IMR-90 (cell line): ENCODE measurements at regions not wholly inside any gene's neighbourhood (a gene's known extent, or its start where the extent isn't known, plus 50 kb on each side); places are given as distances from the start of the nearest gene placed in this dataset.

ENCODE experiments used
- ATAC-seq: fragments of 200-7000 bp; cut with Tn5 transposase; 2 replicates; pipeline ENCODE4 v1.9.1; 2020; ENCODE audit warnings: low read depth, mild to moderate bottlenecking, moderate library complexity
- BruUV-seq: library from RNA; stranded (reverse); fragments of 400-500 nt; replicated peaks from 2 replicates; lab custom pipeline; 2021; lab: Mats Ljungman, UMichigan
- CTCF ChIA-PET: fragments of 300-600 bp; formaldehyde crosslinking; extraction: SDS; loops from one replicate; lab custom pipeline; 2021; ENCODE audit warnings: antibody characterized with exemption; lab: Yijun Ruan, JAX
- POLR2A ChIA-PET: fragments of 300-600 bp; sonication (Branson Sonifier 250); formaldehyde crosslinking; loops from one replicate; lab custom pipeline; 2022; ENCODE audit warnings: antibody characterized with exemption; ENCODE audit not compliant: unreplicated experiment; lab: Charles Lee
- DNase-seq: peaks from one replicate; pipeline ENCODE4 v3.0.0; 2013
- H2AFZ ChIP-seq: replicated peaks from 2 replicates; pipeline ENCODE3; 2013; ENCODE audit warnings: low read length, mild to moderate bottlenecking; ENCODE audit not compliant: poor library complexity
- H2AK5ac ChIP-seq: 2 replicates; pipeline ENCODE4 v1.6.1; 2013; ENCODE audit warnings: low read depth, low read length, inconsistent platforms
- H2AK9ac ChIP-seq: replicated peaks from 2 replicates; pipeline ENCODE3; 2013; ENCODE audit warnings: mild to moderate bottlenecking, low read depth, low read length, moderate library complexity; ENCODE audit not compliant: poor library complexity
- H2BK120ac ChIP-seq: 2 replicates; pipeline ENCODE4 v1.6.1; 2013; ENCODE audit warnings: low read depth, low read length, inconsistent platforms
- H2BK15ac ChIP-seq: 3 replicates; pipeline ENCODE4 v1.6.1; 2013; ENCODE audit warnings: low read depth, low read length, inconsistent platforms
- H2BK20ac ChIP-seq: 2 replicates; pipeline ENCODE4 v1.6.1; 2013; ENCODE audit warnings: low read depth, mild to moderate bottlenecking, inconsistent platforms, low read length, moderate library complexity
- H2BK5ac ChIP-seq: 2 replicates; pipeline ENCODE4 v1.6.1; 2013; ENCODE audit warnings: mild to moderate bottlenecking, low read depth, low read length, inconsistent platforms; ENCODE audit not compliant: poor library complexity, severe bottlenecking
- H3K14ac ChIP-seq: replicated peaks from 2 replicates; pipeline ENCODE4 v1.6.1; 2013; ENCODE audit warnings: low read depth, low read length, inconsistent platforms
- H3K18ac ChIP-seq: 2 replicates; pipeline ENCODE4 v1.6.1; 2013; ENCODE audit warnings: low read depth, low read length, control low read depth
- H3K23ac ChIP-seq: 2 replicates; pipeline ENCODE4 v1.6.1; 2013; ENCODE audit warnings: low read depth, low read length, inconsistent platforms
- H3K27ac ChIP-seq: 2 replicates; pipeline ENCODE4 v1.5.1; 2013; ENCODE audit warnings: mild to moderate bottlenecking, control low read depth, low read length; ENCODE audit not compliant: insufficient read depth
- H3K27me3 ChIP-seq: 2 replicates; pipeline ENCODE4 v1.6.1; 2013; ENCODE audit warnings: low read length; ENCODE audit not compliant: control insufficient read depth, insufficient read depth
- H3K36me3 ChIP-seq: 2 replicates; pipeline ENCODE4 v1.6.1; 2013; ENCODE audit warnings: low read length, mixed read lengths; ENCODE audit not compliant: control insufficient read depth, insufficient read depth
- H3K4ac ChIP-seq: 2 replicates; pipeline ENCODE4 v1.6.1; 2013; ENCODE audit warnings: low read depth, low read length, inconsistent platforms
- H3K4me1 ChIP-seq: 2 replicates; pipeline ENCODE4 v1.6.1; 2013; ENCODE audit warnings: low read length, mixed read lengths; ENCODE audit not compliant: control insufficient read depth, insufficient read depth
- H3K4me2 ChIP-seq: 2 replicates; pipeline ENCODE4 v1.6.1; 2013; ENCODE audit warnings: low read depth, mild to moderate bottlenecking, control low read depth, low read length, moderate library complexity
- H3K4me3 ChIP-seq: 2 replicates; pipeline ENCODE4 v1.5.1; 2013; ENCODE audit warnings: low read depth, mild to moderate bottlenecking, control low read depth, low read length, moderate library complexity; ENCODE audit not compliant: insufficient read depth
- H3K56ac ChIP-seq: 2 replicates; pipeline ENCODE4 v1.6.1; 2013; ENCODE audit warnings: low read length, inconsistent platforms; ENCODE audit not compliant: insufficient read depth; ENCODE audit errors: extremely low read depth
- H3K79me1 ChIP-seq, 2 experiments: 2 replicates each; pipeline ENCODE4 v1.6.1; 2013; ENCODE audit warnings: low read length in 2 of 2, inconsistent platforms in 1 of 2, low read depth in 1 of 2
- H3K9ac ChIP-seq: 2 replicates; pipeline ENCODE4 v1.6.1; 2013; ENCODE audit warnings: low read depth, low read length, control low read depth
- H3K9me1 ChIP-seq: 2 replicates; pipeline ENCODE4 v1.6.1; 2013; ENCODE audit warnings: low read length, inconsistent platforms; ENCODE audit not compliant: insufficient read depth
- H3K9me3 ChIP-seq: 2 replicates; pipeline ENCODE4 v1.6.1; 2013; ENCODE audit warnings: low read length; ENCODE audit not compliant: control insufficient read depth, insufficient read depth
- H4K20me1 ChIP-seq: 2 replicates; pipeline ENCODE4 v1.6.1; 2013; ENCODE audit warnings: low read length, inconsistent platforms; ENCODE audit not compliant: insufficient read depth
- H4K5ac ChIP-seq: 2 replicates; pipeline ENCODE4 v1.6.1; 2013; ENCODE audit warnings: mild to moderate bottlenecking, low read depth, low read length, control low read depth
- H4K8ac ChIP-seq, 2 experiments: 2 replicates each; pipeline ENCODE4 v1.6.1; 2013; ENCODE audit warnings: low read depth in 2 of 2, low read length in 2 of 2, control low read depth in 1 of 2, inconsistent platforms in 1 of 2
- H4K91ac ChIP-seq: 2 replicates; pipeline ENCODE4 v1.6.1; 2013; ENCODE audit warnings: low read depth, low read length, inconsistent platforms; ENCODE audit not compliant: insufficient read depth
- BHLHE40 ChIP-seq: fragments of 150-350 bp; IDR thresholded peaks from 2 replicates; pipeline ENCODE4 v1.6.1; 2016; ENCODE audit warnings: mild to moderate bottlenecking, low read depth, low read length
- CEBPB ChIP-seq: IDR thresholded peaks from 2 replicates; pipeline ENCODE4 v1.6.1; 2012; ENCODE audit warnings: low read depth, low read length, improper control_type of control experiment
- CHD1 ChIP-seq: IDR thresholded peaks from 2 replicates; pipeline ENCODE4 v1.6.1; 2012; ENCODE audit warnings: low read depth, low read length, improper control_type of control experiment
- ELK1 ChIP-seq: fragments of 150-350 bp; IDR thresholded peaks from 2 replicates; pipeline ENCODE4 v1.6.1; 2016; ENCODE audit warnings: low read depth, mild to moderate bottlenecking, low read length, moderate library complexity, borderline replicate concordance
- FOS ChIP-seq: fragments of 150-350 bp; IDR thresholded peaks from 2 replicates; pipeline ENCODE4 v1.6.1; 2016; ENCODE audit warnings: low read depth, low read length
- MAFK ChIP-seq: IDR thresholded peaks from 2 replicates; pipeline ENCODE4 v1.6.1; 2012; ENCODE audit warnings: low read depth, low read length, improper control_type of control experiment
- MAZ ChIP-seq: IDR thresholded peaks from 2 replicates; pipeline ENCODE4 v1.6.1; 2012; ENCODE audit warnings: low read depth, mild to moderate bottlenecking, low read length, improper control_type of control experiment, moderate library complexity, borderline replicate concordance
- MXI1 ChIP-seq: IDR thresholded peaks from 2 replicates; pipeline ENCODE4 v1.6.1; 2012; ENCODE audit warnings: low read depth, mild to moderate bottlenecking, low read length, moderate library complexity, borderline replicate concordance
- NFE2L2 ChIP-seq: fragments of 150-350 bp; IDR thresholded peaks from 2 replicates; pipeline ENCODE4 v1.6.1; 2016; ENCODE audit warnings: low read depth, mild to moderate bottlenecking, low read length
- POLR2A ChIP-seq: IDR thresholded peaks from 2 replicates; pipeline ENCODE4 v1.6.1; 2012; ENCODE audit warnings: mild to moderate bottlenecking, low read depth, low read length
- RAD21 ChIP-seq: IDR thresholded peaks from 2 replicates; pipeline ENCODE4 v1.6.1; 2012; ENCODE audit warnings: low read length, improper control_type of control experiment
- RCOR1 ChIP-seq: IDR thresholded peaks from 2 replicates; pipeline ENCODE4 v1.6.1; 2012; ENCODE audit warnings: mild to moderate bottlenecking, low read length, improper control_type of control experiment; ENCODE audit not compliant: insufficient replicate concordance
- RFX5 ChIP-seq: IDR thresholded peaks from 2 replicates; pipeline ENCODE4 v1.8.0; 2012; ENCODE audit warnings: low read depth, mild to moderate bottlenecking, low read length, moderate library complexity
- SMC3 ChIP-seq: fragments of 150-350 bp; IDR thresholded peaks from 2 replicates; pipeline ENCODE4 v1.6.1; 2016; ENCODE audit warnings: low read depth, mild to moderate bottlenecking, antibody characterized with exemption, low read length, moderate library complexity
- USF2 ChIP-seq: fragments of 150-350 bp; IDR thresholded peaks from 2 replicates; pipeline ENCODE4 v1.6.1; 2017; ENCODE audit warnings: mild to moderate bottlenecking, antibody characterized with exemption, low read length, low read depth
- whole genome bisulfite sequencing, 2 experiments: methylation state at CpG; one replicate each; pipeline versions ENCODE4 v1.1.5 to v1.1.7; 2013; ENCODE audit warnings: missing lambda C conversion rate in 2 of 2; ENCODE audit not compliant: insufficient read length in 1 of 2; ENCODE audit errors: extremely low coverage in 2 of 2; 5-methylcytosine and 5-hydroxymethylcytosine counted together
- dilution Hi-C: fragments of 300-500 bp; cut with HindIII; formaldehyde crosslinking; loops from one replicate; pipeline ENCODE4 v1.14.3; 2018; ENCODE audit warnings: low sequenced_read_pairs; ENCODE audit not compliant: unreplicated experiment
- in situ Hi-C: fragments of 300-500 bp; cut with MboI; formaldehyde crosslinking; loops from 3 replicates; pipeline ENCODE4 v1.14.3; 2019; ENCODE audit warnings: low sequenced_read_pairs, inconsistent platforms, mixed read lengths
- intact Hi-C: fragments of 100-400 bp; cut with micrococcal nuclease; formaldehyde crosslinking; loops from 2 replicates; pipeline ENCODE4 v1.10.0; 2022
- TF ChIP-seq, protein P1 (sequence below): conservative IDR thresholded peaks from 2 replicates; pipeline ENCODE4 v1.5.1; 2012; ENCODE audit warnings: mild to moderate bottlenecking, low read depth, low read length, improper control_type of control experiment

DNA sequence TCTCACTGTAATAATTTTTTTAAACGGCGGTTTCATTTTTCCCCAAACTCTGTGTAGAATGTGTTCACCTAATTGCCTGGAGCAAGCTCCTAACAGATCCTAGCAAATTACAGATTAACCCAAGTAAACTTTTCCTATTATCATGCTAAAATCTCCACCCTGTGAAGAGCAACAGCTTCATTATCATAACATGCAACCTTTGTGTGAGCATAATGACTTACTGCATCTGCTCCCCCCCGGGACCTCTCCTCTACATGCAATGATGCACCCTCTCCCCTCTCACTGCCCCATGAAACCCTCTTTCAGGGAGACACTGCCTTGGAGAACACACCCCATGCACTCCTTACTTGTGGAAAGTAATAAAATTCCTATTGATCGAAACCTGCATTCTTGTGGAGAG is 717.0 kb upstream of the TMPRSS15 start:
- Histone ChIP-seq H3K9me1 (no peaks in the 10 kb centered on the region), H4K91ac (no peak overlapping the region), H2BK15ac (no peak overlapping the region), H2BK20ac (no peak overlapping the region), H2BK120ac (no peak overlapping the region), H3K18ac (no peak overlapping the region), H2BK5ac (no peak overlapping the region), H3K9me3 (peaks cover 2% of the 10 kb centered on the region; the same call in 1 of the 2 replicates), H3K27me3 (no peaks in the 10 kb centered on the region), H2AK9ac (no peak overlapping the region), H3K14ac (no peak overlapping the region), H3K4me3 (no peak overlapping the region), H4K5ac (no peak overlapping the region), H3K27ac (no peak overlapping the region), H4K8ac (no peak overlapping the region), H3K4me2 (no peak overlapping the region), H3K4me1 (no peaks in the 10 kb centered on the region), H2AFZ (no peak overlapping the region), H2AK5ac (no peak overlapping the region), H3K9ac (no peak overlapping the region), H3K56ac (no peak overlapping the region), H3K79me1 (no peaks in the 10 kb centered on the region), H3K23ac (no peak overlapping the region), H3K36me3 (no peaks in the 10 kb centered on the region), H3K4ac (no peak overlapping the region), H4K20me1 (no peaks in the 10 kb centered on the region)
- intact Hi-C loops = no loop called here
- ChIA-PET CTCF (no interaction called here), POLR2A (no interaction called here)
- DNase-seq (no peak), ATAC-seq (no peak)
- WGBS, 2 experiments = no CpG with 5 or more reads among the region's 4 CpGs
- TF ChIP-seq ELK1 (no peak), FOS (no peak), MAZ (no peak), MXI1 (no peak), SMC3 (no peak), RAD21 (no peak), POLR2A (no peak), RCOR1 (no peak), CHD1 (no peak), RFX5 (no peak), MAFK (no peak), NFE2L2 (no peak), USF2 (no peak), CEBPB (no peak), BHLHE40 (no peak)
- TF ChIP-seq, protein P1, sequence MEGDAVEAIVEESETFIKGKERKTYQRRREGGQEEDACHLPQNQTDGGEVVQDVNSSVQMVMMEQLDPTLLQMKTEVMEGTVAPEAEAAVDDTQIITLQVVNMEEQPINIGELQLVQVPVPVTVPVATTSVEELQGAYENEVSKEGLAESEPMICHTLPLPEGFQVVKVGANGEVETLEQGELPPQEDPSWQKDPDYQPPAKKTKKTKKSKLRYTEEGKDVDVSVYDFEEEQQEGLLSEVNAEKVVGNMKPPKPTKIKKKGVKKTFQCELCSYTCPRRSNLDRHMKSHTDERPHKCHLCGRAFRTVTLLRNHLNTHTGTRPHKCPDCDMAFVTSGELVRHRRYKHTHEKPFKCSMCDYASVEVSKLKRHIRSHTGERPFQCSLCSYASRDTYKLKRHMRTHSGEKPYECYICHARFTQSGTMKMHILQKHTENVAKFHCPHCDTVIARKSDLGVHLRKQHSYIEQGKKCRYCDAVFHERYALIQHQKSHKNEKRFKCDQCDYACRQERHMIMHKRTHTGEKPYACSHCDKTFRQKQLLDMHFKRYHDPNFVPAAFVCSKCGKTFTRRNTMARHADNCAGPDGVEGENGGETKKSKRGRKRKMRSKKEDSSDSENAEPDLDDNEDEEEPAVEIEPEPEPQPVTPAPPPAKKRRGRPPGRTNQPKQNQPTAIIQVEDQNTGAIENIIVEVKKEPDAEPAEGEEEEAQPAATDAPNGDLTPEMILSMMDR = no peak
- in situ Hi-C loops = no loop called here
- dilution Hi-C loops = no loop called here
- BruUV-seq = no TSS peak
